PC-3 (cell line): ENCODE measurements at regions not wholly inside any gene's neighbourhood (a gene's known extent, or its start where the extent isn't known, plus 50 kb on each side); places are given as distances from the start of the nearest gene placed in this dataset.

Source experiments
- EZH2 ChIP-seq: fragments of 300-600 bp; sonication (generic); IDR thresholded peaks from one replicate; pipeline ENCODE4 v1.6.1; 2017; ENCODE audit warnings: antibody characterized with exemption, mild to moderate bottlenecking, low read length; ENCODE audit not compliant: unreplicated experiment
- EZH2phosphoT487 ChIP-seq: fragments of 300-600 bp; sonication (generic); IDR thresholded peaks from 2 replicates; pipeline ENCODE4 v1.6.1; 2018; ENCODE audit warnings: mild to moderate bottlenecking, antibody characterized with exemption, low read length, borderline replicate concordance
- TF ChIP-seq, protein P1 (sequence below): fragments of 300-600 bp; sonication (generic); conservative IDR thresholded peaks from 2 replicates; pipeline ENCODE4 v1.5.1; 2017; ENCODE audit warnings: antibody characterized with exemption, low read depth, mild to moderate bottlenecking, low read length

DNA sequence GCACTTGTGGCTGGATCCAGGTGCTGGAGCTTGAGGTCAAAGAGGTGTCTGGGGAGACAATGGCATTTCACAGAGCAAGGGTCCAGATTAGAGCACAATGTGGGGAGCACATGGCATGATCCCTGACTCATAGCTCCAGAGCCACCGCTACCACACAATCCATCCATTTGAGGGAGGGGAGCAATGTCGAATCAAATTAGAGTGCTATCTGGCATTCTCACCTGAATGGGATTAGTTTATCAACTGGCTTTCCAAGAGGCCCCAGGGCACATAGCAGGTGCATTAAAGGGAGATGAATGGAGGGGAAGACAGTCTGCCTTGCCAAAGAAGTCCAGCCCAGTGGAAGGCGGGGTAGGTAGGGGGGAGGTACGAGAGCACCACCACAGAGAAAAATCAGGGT lies 194.4 kb upstream of the GPR12 start:
- TF ChIP-seq, protein P1, sequence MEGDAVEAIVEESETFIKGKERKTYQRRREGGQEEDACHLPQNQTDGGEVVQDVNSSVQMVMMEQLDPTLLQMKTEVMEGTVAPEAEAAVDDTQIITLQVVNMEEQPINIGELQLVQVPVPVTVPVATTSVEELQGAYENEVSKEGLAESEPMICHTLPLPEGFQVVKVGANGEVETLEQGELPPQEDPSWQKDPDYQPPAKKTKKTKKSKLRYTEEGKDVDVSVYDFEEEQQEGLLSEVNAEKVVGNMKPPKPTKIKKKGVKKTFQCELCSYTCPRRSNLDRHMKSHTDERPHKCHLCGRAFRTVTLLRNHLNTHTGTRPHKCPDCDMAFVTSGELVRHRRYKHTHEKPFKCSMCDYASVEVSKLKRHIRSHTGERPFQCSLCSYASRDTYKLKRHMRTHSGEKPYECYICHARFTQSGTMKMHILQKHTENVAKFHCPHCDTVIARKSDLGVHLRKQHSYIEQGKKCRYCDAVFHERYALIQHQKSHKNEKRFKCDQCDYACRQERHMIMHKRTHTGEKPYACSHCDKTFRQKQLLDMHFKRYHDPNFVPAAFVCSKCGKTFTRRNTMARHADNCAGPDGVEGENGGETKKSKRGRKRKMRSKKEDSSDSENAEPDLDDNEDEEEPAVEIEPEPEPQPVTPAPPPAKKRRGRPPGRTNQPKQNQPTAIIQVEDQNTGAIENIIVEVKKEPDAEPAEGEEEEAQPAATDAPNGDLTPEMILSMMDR: no peak
- no peak for TF ChIP-seq EZH2
- TF ChIP-seq EZH2phosphoT487: no peak
